Left renal cortex interstitium (tissue), 4 donors: ENCODE measurements at regions not wholly inside any gene's neighbourhood (a gene's known extent, or its start where the extent isn't known, plus 50 kb on each side); places are given as distances from the start of the nearest gene placed in this dataset.

ENCODE experiments used
- DNase-seq, 4 donors: peaks; one replicate each; pipeline ENCODE4 v3.0.0-alpha.2; 2013; ENCODE audit warnings: low read depth in 4 of 4, low spot score in 2 of 4, missing footprints in 1 of 4

DNA sequence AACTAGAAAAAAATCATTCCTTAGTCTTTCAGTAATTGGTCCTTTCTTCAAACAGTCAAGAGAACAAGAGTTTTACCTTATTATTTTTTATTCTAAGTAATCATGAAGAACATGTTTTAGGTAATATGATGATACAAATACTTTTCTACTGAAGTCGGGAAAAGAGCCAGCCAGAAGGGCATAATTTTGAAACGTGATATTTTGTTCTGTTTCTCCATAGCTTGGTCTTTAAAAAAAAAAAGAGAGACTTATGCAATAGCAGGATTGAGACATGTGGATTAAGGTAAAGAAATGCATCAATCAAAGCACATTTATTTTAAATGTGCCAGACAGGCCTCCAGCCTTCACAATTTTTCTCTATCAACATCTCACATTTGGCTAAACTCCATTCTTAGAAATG is 1016.8 kb downstream of the CNTNAP5 start:
- DNase-seq, result no peak

DNA sequence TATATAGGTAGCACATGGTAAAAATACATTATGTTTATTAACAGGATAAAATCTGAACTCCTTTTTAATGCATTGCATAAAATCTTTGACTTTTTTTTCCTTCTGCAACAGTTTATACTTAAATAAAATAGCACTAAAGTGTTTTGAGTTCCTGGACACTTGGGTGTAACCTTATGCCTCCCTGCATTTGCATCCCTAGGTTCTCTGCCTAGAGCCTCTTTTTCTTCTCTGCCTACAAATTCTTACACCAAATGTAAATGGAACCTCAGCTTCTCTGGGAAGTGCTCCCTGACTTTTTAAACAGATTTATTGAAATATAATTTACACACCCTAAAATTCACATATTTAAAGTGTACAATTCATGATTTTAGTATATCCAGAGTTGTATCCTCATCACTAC is 1017.6 kb downstream of the CNTNAP5 start:
- DNase-seq, result no peak

- no peak for DNase-seq
These were observed 1045.8 kb downstream of the CNTNAP5 start for GRCh38 chr2:125070726-125071505.

GRCh38 chr2:125073440-125073839 is 1048.4 kb downstream of the CNTNAP5 start:
- no peak for DNase-seq

DNA sequence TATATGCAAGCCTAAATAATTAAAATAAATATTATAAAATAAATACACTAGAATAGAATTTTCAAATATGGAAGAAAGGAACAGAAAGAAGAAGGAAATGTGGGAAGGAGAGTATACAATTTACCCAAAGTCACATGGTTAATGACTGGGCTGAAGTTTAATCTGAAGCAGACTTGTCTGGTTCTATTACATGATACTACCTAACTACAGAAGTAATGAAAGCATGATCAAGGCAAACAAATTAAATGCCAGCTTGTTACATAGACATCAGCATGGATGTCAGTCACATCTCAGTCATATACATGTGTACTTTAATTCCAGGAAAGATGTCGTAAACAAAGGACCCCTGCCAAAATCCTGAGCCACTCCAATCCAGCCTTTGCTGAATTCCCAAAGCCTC is 1060.8 kb downstream of the CNTNAP5 start:
- DNase-seq, result no peak

DNA sequence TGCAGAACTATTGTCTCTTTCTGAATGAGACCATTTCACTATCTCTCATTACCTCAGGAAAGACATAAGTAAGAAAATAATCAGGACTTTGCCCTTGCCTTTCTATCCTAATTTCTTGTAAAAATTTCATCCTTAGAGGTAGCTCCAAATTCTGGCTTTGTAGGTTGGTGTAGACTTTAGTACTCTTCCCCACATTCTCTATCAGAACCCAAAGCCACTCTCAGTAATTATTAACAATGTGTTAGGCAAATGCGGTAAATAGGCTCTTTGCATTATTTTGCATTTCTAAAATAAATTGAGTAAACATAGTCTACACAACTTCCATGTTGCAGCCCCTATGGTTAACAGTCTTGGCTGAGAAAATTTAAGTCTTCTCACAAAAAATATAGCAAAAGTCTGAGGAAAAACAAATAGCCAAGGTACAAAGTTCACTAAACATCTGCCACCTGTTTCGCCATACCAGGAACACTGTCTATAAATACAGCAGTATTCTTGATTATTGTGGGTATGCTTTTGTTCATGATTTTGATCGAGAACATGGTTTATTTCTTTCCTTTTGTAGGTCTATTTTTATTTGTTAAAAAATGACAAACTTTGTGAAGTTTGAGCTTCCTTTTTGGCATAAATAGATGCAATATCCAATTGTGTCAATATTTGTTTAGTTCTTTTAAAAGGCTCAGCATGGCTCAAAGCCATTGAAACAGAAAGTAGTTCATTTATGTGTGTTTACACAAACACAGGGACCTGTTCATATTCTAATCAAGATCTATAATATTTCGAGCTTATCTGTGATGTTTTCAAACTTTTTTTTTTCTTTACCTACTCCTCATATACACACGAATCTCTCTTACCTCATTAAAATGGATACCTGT is 1061.5 kb downstream of the CNTNAP5 start:
- DNase-seq, result no peak

DNA sequence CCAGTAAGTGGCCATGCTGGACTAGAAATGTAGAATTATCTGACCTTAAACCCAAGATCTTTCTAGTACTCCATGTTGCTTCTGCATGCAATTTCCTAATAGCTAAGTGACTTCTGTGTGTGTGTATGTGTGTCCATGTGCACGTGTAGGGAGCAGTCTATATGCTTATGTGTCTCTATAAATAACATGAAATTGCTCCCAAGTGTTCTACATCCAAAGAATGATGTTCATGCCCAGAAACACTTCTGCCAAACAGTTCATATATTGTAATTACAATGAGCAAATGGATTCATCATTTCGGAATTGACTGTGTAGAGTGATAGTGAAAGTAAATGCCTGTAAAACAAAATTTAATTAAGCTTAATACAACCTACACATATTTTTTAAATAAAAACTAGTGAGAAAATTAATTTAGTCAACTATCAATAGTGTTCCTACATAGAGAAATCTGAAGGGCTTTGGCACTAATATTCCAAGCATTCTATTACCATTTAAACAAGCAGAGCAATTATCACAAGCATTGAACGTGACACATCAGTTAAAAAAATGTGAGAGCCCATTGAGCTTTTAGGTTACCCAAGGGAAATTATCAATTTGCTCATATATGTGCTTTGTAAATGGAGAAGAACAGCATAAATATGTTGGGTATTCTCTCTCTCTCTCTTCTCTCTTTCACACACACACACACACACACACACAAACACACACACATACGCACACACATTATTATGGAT is 1067.4 kb downstream of the CNTNAP5 start:
- DNase-seq, result no peak

- DNase-seq, result no peak
These were observed 1070.7 kb downstream of the CNTNAP5 start for GRCh38 chr2:125095826-125096225.

GRCh38 chr2:125106710-125107109 is 1081.6 kb downstream of the CNTNAP5 start:
- no peak for DNase-seq

- no peak for DNase-seq
These were observed 1082.4 kb downstream of the CNTNAP5 start for GRCh38 chr2:125107446-125107845.

- no peak for DNase-seq
These were observed 1083.2 kb downstream of the CNTNAP5 start for GRCh38 chr2:125108251-125108650.

DNA sequence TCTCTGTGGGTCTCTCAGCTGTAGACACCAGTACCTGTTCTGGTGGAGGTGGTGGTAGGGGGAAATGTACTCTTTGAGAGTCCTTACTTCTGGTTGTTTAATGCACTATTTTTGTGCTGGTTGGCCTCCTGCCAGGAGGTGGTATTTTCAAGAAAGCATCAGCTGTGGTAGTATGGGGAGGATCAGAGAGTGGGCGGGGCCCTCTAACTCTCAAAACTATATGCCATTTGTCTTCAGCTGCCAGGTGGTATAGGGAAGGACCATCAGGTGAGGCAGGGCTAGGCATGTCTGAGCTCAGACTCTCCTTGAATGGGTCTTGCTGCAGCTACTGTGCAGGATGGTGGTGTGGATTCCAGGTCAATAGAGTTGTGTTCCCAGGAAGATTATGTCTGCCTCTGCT is 1100.8 kb downstream of the CNTNAP5 start:
- no peak for DNase-seq

GRCh38 chr2:125160947-125161346 is 1135.9 kb downstream of the CNTNAP5 start:
- DNase-seq, result no peak

GRCh38 chr2:125167152-125167551 is 1142.1 kb downstream of the CNTNAP5 start:
- DNase-seq, result no peak

DNA sequence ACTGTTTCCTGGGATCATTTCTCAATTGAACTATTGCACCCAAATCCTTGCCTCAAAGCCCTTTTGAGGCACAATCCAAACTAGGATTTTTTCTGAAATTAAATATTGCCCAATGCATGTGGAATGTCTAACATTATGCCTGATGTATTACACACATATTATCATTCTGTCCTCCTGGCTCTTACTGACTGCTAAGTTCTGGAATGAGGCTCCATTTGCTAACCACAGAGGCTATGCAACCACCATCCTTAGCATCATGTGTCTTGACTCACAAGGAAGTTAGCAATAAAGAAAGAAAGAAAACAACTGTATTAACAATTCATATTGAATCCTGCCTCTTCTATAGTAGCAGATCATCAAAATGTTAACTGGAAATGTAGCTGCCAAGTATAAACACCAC is 1142.7 kb downstream of the CNTNAP5 start:
- no peak for DNase-seq

DNA sequence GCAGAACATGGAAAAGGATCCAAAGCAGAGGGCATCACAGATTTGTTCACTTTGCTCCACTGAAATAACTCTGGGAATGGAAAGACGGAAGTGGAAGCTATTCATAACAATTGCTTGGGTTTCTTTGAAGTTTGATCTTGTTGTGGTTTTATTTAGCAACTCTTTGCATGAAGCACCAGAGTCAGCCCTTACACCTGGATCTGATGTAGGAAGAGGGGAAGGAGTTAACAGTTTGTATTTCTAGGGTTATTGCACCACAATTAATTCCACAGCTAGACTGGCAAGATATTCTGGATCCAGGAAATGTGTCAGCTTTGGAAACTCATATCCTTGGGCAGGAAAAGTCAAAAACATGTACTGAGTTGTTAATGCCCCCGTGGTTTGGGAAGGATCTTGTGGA is 1143.4 kb downstream of the CNTNAP5 start:
- no peak for DNase-seq

- DNase-seq, result no peak
These were observed 1144.1 kb downstream of the CNTNAP5 start for GRCh38 chr2:125169022-125169763.

GRCh38 chr2:125169764-125170146 is 1144.7 kb downstream of the CNTNAP5 start:
- no peak for DNase-seq

- DNase-seq, result no peak
These were observed 1147.1 kb downstream of the CNTNAP5 start for GRCh38 chr2:125172181-125172580.

GRCh38 chr2:125175415-125175814 is 1150.3 kb downstream of the CNTNAP5 start:
- no peak for DNase-seq
